ENCODE measurements at regions not wholly inside any gene's neighbourhood (a gene's known extent, or its start where the extent isn't known, plus 50 kb on each side); places are given as distances from the start of the nearest gene placed in this dataset.
A peak's percentile ranks its signal among the peaks of the same experiment; 100 is the strongest.

DNA sequence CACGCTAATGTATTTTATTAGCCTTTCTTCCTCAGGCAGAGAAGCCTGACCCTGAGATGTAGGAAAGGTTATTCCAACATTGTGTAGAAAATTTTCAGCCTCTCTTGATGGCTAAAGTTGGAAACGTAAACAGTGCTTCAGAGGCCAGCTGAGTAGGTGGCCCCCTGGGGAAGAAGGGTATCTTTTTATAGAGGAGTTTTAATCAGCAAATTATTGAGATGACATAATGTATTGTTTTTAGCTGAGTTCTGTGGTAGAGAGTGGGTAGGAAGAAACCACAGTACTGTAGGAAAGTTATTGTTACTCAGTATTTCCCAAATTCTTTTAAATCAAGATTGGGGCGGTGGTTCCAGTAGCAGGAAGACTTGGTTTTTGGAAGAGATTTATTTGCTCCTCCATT is 268.8 kb downstream of the DLEU7 start:
- Histone ChIP-seq H4K20me1 (ENCODE audit: insufficient read depth, poor library complexity, severe bottlenecking) (no peaks in the 10 kb centered on the region), H3K4me3 (no peak overlapping the region), H3K27ac (peak overlapping the region; percentile 49), H3K27me3 (no peaks in the 10 kb centered on the region), H3K4me2 (no peak overlapping the region), H2AFZ (no peak overlapping the region), H3K36me3 (replicated peaks; ENCODE audit: insufficient read depth, low read depth) (no peaks in the 10 kb centered on the region), H3K4me1 (ENCODE audit: insufficient read depth) (no peaks in the 10 kb centered on the region), H3K9me3 (ENCODE audit: low read depth) (no peaks in the 10 kb centered on the region), H3K9me2 (replicated peaks; ENCODE audit: insufficient read depth) (no peaks in the 10 kb centered on the region), H3K79me2 (no peaks in the 10 kb centered on the region)
- WGBS (ENCODE audit: low lambda C conversion rate, missing lambda C conversion rate) = 58% methylated on average over 3 of the region's 3 CpGs
- TF ChIP-seq EZH2phosphoT487 (IDR thresholded peaks at IDR 0.05; ENCODE audit: low read depth, severe bottlenecking, unreplicated experiment) = no peak
- no peak for TF ChIP-seq EZH2 (IDR thresholded peaks at IDR 0.05; ENCODE audit: borderline replicate concordance)
- TF ChIP-seq, protein P1, sequence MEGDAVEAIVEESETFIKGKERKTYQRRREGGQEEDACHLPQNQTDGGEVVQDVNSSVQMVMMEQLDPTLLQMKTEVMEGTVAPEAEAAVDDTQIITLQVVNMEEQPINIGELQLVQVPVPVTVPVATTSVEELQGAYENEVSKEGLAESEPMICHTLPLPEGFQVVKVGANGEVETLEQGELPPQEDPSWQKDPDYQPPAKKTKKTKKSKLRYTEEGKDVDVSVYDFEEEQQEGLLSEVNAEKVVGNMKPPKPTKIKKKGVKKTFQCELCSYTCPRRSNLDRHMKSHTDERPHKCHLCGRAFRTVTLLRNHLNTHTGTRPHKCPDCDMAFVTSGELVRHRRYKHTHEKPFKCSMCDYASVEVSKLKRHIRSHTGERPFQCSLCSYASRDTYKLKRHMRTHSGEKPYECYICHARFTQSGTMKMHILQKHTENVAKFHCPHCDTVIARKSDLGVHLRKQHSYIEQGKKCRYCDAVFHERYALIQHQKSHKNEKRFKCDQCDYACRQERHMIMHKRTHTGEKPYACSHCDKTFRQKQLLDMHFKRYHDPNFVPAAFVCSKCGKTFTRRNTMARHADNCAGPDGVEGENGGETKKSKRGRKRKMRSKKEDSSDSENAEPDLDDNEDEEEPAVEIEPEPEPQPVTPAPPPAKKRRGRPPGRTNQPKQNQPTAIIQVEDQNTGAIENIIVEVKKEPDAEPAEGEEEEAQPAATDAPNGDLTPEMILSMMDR (IDR thresholded peaks at IDR 0.05; ENCODE audit: poor library complexity) = no peak
- DNase-seq (ENCODE audit: low spot score) = no peak

DNA sequence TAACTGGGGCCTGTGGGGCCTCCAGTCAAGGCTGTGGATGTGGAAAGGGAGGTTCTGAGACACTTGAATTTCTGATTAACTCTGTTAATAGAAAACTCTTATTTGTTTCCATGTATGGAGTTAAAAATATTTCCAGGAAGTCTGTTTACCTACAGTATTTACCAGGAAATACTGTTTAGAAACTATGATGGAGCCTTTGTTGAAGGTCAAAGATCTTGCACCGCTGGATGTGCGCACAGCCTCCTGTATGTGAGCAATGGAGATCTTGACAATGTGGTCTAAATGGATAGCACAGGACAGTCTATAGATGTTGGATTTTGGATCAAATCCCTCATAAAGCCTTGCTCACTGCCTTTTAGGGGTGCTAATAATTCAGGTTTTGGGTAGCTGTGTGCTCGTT is 268.4 kb downstream of the DLEU7 start:
- Histone ChIP-seq H3K27ac (peak overlapping the region; percentile 49), H3K4me2 (no peak overlapping the region), H3K36me3 (replicated peaks; ENCODE audit: insufficient read depth, low read depth) (no peaks in the 10 kb centered on the region), H4K20me1 (ENCODE audit: insufficient read depth, poor library complexity, severe bottlenecking) (no peaks in the 10 kb centered on the region), H3K9me3 (ENCODE audit: low read depth) (no peaks in the 10 kb centered on the region), H3K79me2 (no peaks in the 10 kb centered on the region), H3K9me2 (replicated peaks; ENCODE audit: insufficient read depth) (no peaks in the 10 kb centered on the region), H3K4me3 (no peak overlapping the region), H3K4me1 (ENCODE audit: insufficient read depth) (no peaks in the 10 kb centered on the region), H3K27me3 (no peaks in the 10 kb centered on the region), H2AFZ (no peak overlapping the region)
- WGBS (ENCODE audit: low lambda C conversion rate, missing lambda C conversion rate) = 93% methylated on average over 3 of the region's 3 CpGs
- TF ChIP-seq EZH2 (IDR thresholded peaks at IDR 0.05; ENCODE audit: borderline replicate concordance) = no peak
- TF ChIP-seq, protein P1 (IDR thresholded peaks at IDR 0.05; ENCODE audit: poor library complexity) = no peak
- TF ChIP-seq EZH2phosphoT487 (IDR thresholded peaks at IDR 0.05; ENCODE audit: low read depth, severe bottlenecking, unreplicated experiment) = no peak
- no peak for DNase-seq (ENCODE audit: low spot score)

DNA sequence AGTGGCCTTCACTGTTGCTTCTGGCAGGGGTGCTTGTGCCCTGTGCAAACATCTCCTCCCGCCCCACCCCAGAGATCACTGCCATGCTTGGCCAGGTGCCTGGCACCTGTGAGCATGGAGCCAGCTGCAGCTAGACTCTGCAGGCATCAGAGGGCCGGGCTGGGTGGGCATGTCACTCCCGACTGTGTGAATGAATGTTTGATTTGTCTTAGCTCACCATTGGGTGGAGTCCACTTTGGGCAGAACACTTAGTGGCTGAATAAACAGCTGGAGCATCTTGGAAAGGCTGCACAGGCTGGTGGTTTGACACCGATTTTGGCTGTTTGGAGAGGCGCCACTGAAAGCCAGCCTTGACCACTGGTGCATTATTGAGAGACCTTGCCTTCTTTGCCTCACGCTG is 267.3 kb downstream of the DLEU7 start:
- H3K36me3 ChIP-seq (replicated peaks; ENCODE audit: insufficient read depth, low read depth) = no peaks in the 10 kb centered on the region
- no peak for DNase-seq (ENCODE audit: low spot score)
- H3K4me1 ChIP-seq (ENCODE audit: insufficient read depth) = no peaks in the 10 kb centered on the region
- no peak overlapping the region for H3K4me3 ChIP-seq
- no peaks in the 10 kb centered on the region for H4K20me1 ChIP-seq (ENCODE audit: insufficient read depth, poor library complexity, severe bottlenecking)
- no peaks in the 10 kb centered on the region for H3K27me3 ChIP-seq
- H3K9me3 ChIP-seq (ENCODE audit: low read depth) = no peaks in the 10 kb centered on the region
- WGBS (ENCODE audit: low lambda C conversion rate, missing lambda C conversion rate) = 91% methylated on average over 6 of the region's 6 CpGs
- no peaks in the 10 kb centered on the region for H3K9me2 ChIP-seq (replicated peaks; ENCODE audit: insufficient read depth)
- H3K4me2 ChIP-seq = no peak overlapping the region
- H3K27ac ChIP-seq = no peak overlapping the region
- TF ChIP-seq EZH2 (IDR thresholded peaks at IDR 0.05; ENCODE audit: borderline replicate concordance) (no peak), EZH2phosphoT487 (IDR thresholded peaks at IDR 0.05; ENCODE audit: low read depth, severe bottlenecking, unreplicated experiment) (no peak)
- TF ChIP-seq, protein P1 (IDR thresholded peaks at IDR 0.05; ENCODE audit: poor library complexity) = no peak
- no peak overlapping the region for H2AFZ ChIP-seq
- no peaks in the 10 kb centered on the region for H3K79me2 ChIP-seq

DNA sequence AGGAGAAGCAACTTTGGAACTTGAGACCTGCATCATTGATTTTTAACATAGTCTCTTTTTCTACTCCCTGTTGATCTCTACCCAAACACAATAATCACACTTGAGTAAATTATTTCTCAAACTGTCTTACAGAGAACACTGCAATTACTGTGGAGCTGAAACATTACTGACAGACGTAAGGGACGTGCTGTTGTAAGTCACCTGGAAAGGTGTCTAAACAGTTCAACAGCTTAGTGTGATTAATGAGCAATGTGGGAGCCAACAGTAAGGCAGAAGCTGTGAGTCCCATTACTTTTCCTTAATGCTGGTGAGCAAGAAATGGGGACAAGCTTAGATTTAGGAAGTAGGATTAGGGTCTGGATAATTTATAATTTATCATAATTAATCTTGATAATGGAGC is 265.7 kb downstream of the DLEU7 start:
- no peak overlapping the region for H3K4me2 ChIP-seq
- no peaks in the 10 kb centered on the region for H3K9me2 ChIP-seq (replicated peaks; ENCODE audit: insufficient read depth)
- TF ChIP-seq EZH2 (IDR thresholded peaks at IDR 0.05; ENCODE audit: borderline replicate concordance) (no peak), EZH2phosphoT487 (IDR thresholded peaks at IDR 0.05; ENCODE audit: low read depth, severe bottlenecking, unreplicated experiment) (no peak)
- TF ChIP-seq, protein P1 (IDR thresholded peaks at IDR 0.05; ENCODE audit: poor library complexity) = no peak
- H3K27me3 ChIP-seq = no peaks in the 10 kb centered on the region
- no peaks in the 10 kb centered on the region for H3K36me3 ChIP-seq (replicated peaks; ENCODE audit: insufficient read depth, low read depth)
- no peak overlapping the region for H3K27ac ChIP-seq
- DNase-seq (ENCODE audit: low spot score) = no peak
- H2AFZ ChIP-seq = no peak overlapping the region
- H4K20me1 ChIP-seq (ENCODE audit: insufficient read depth, poor library complexity, severe bottlenecking) = no peaks in the 10 kb centered on the region
- WGBS (ENCODE audit: low lambda C conversion rate, missing lambda C conversion rate) = 77% methylated on average over 2 of the region's 2 CpGs
- H3K79me2 ChIP-seq = no peaks in the 10 kb centered on the region
- no peak overlapping the region for H3K4me3 ChIP-seq
- H3K9me3 ChIP-seq (ENCODE audit: low read depth) = no peaks in the 10 kb centered on the region
- H3K4me1 ChIP-seq (ENCODE audit: insufficient read depth) = no peaks in the 10 kb centered on the region

All from hepatocyte (in vitro differentiated cells).